ENCODE measurements at regions not wholly inside any gene's neighbourhood (a gene's known extent, or its start where the extent isn't known, plus 50 kb on each side); places are given as distances from the start of the nearest gene placed in this dataset.

DNA sequence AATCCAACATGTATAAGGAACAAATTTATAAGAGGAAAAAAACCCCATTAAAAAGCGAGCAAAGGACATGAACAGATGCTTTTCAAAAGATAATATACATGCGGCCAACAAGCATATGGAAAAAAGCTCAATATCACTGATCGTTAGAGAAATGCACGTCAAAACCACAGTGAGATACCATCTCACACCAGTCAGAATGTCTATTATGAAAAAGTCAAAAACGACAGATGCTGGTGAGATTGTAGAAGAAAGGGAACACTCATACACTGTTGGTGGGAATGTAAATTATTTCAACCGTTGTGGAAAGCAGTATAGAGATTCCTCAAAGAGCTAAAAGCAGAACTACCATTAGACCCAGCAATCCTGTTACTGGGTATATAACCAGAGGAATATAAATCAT is 465.4 kb downstream of the TMA16 start:
- Histone ChIP-seq H3K27me3 (ENCODE audit: control insufficient read depth in 2 of 2, insufficient read depth in 2 of 2, low read length in 2 of 2) (no peaks in the 10 kb centered on the region), H3K4me1 (ENCODE audit: control insufficient read depth in 2 of 2, insufficient read depth in 2 of 2, low read length in 2 of 2) (no peaks in the 10 kb centered on the region), H3K36me3 (ENCODE audit: control insufficient read depth in 2 of 2, insufficient read depth in 2 of 2, low read length in 2 of 2) (no peaks in the 10 kb centered on the region), H3K9me3 (ENCODE audit: control insufficient read depth in 2 of 2, low read length in 2 of 2) (peaks cover 0 to 2% of the 10 kb centered on the region in 2 donors), H3K4me3 (ENCODE audit: low read length in 2 of 2) (no peak overlapping the region), H3K9ac (ENCODE audit: low read depth in 1 of 2, low read length in 2 of 2) (no peak overlapping the region), H3K27ac (ENCODE audit: low read depth in 2 of 2, low read length in 2 of 2) (no peak overlapping the region)

DNA sequence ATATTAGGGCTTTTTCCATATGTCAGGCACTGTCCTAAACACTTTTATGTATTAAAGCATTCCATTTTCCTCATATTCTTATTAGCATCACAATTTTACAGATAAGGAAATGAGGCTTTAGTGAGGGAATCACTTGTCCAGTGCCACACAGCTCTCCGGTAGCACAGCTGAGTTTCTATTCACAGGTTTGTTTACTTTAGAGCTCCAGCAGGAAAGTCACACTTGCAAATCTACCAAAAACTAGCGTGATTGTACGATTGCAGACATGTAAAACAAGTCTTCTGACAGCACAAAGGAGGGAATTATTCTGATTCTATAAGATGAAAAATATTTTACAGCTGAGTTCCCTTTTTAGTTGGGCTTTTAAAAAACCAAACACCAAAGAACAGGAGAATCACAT is 472.1 kb downstream of the TMA16 start:
- Histone ChIP-seq H3K9ac (ENCODE audit: low read depth in 1 of 2, low read length in 2 of 2) (no peak overlapping the region), H3K27me3 (ENCODE audit: control insufficient read depth in 2 of 2, insufficient read depth in 2 of 2, low read length in 2 of 2) (no peaks in the 10 kb centered on the region), H3K36me3 (ENCODE audit: control insufficient read depth in 2 of 2, insufficient read depth in 2 of 2, low read length in 2 of 2) (no peaks in the 10 kb centered on the region), H3K4me3 (ENCODE audit: low read length in 2 of 2) (no peak overlapping the region), H3K27ac (ENCODE audit: low read depth in 2 of 2, low read length in 2 of 2) (no peak overlapping the region), H3K4me1 (ENCODE audit: control insufficient read depth in 2 of 2, insufficient read depth in 2 of 2, low read length in 2 of 2) (no peaks in the 10 kb centered on the region), H3K9me3 (ENCODE audit: control insufficient read depth in 2 of 2, low read length in 2 of 2) (no peaks in the 10 kb centered on the region)

DNA sequence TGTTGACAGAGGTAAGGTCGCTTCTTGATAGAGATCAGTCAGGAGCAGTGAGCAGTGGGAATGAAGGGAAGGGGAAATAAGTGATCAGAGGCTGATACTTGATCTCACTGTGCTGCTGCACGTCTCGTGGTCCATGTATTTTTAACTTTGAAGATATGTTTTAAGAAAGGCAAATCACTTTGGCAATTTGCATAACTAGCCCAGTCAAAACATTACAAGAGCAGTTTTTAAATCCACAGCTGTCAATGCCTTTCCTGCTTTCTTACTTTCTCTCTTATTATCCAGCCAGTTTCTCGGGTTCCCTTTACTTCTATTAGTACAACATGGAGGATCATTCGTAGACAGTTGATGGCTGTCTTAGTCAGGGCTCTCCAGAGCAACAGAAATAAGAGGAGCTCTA is 472.8 kb downstream of the TMA16 start:
- Histone ChIP-seq H3K36me3 (ENCODE audit: control insufficient read depth in 2 of 2, insufficient read depth in 2 of 2, low read length in 2 of 2) (no peaks in the 10 kb centered on the region), H3K27me3 (ENCODE audit: control insufficient read depth in 2 of 2, insufficient read depth in 2 of 2, low read length in 2 of 2) (no peaks in the 10 kb centered on the region), H3K4me3 (ENCODE audit: low read length in 2 of 2) (no peak overlapping the region), H3K4me1 (ENCODE audit: control insufficient read depth in 2 of 2, insufficient read depth in 2 of 2, low read length in 2 of 2) (no peaks in the 10 kb centered on the region), H3K27ac (ENCODE audit: low read depth in 2 of 2, low read length in 2 of 2) (no peak overlapping the region), H3K9me3 (ENCODE audit: control insufficient read depth in 2 of 2, low read length in 2 of 2) (no peaks in the 10 kb centered on the region), H3K9ac (ENCODE audit: low read depth in 1 of 2, low read length in 2 of 2) (no peak overlapping the region)

DNA sequence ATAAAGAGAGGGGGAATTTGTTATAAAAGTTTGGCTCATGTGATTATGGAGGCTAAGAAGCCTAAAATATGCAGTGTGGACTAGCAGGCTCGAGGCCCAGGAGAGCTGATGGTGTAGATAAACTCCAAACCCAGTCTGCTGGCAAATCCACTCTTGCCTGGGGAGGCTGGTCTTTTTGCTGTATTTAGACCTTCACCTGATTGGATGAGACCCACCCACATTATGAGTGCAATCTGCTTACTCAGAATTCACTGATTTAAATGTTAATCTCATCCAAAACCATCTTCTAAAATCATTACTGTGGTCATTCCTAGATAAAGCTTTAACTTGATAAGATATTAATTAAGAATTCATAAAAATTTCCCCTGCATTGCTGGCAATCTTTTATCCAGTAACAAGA is 473.2 kb downstream of the TMA16 start:
- H3K27ac ChIP-seq (ENCODE audit: low read depth in 2 of 2, low read length in 2 of 2) = no peak overlapping the region

DNA sequence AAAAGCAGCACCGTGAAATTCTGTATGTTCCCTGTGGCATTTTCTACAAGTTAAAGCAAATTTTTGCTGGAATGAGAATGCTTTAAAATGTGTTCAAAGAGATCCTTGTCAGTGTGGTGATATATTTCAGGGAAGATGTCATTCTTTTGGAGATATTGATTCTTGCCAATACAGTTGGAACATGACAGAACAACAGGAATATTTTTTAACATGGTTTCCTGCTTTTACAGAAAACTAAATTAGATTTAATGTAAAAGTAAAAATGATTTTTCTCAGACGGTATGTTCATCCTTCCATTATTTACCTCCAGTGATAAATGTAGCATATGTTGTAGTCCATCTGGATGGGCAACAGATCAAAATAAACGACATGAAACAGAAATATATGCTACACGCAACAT is 474.8 kb downstream of the TMA16 start:
- Histone ChIP-seq H3K27me3 (ENCODE audit: control insufficient read depth in 2 of 2, insufficient read depth in 2 of 2, low read length in 2 of 2) (no peaks in the 10 kb centered on the region), H3K9ac (ENCODE audit: low read depth in 1 of 2, low read length in 2 of 2) (no peak overlapping the region), H3K4me1 (ENCODE audit: control insufficient read depth in 2 of 2, insufficient read depth in 2 of 2, low read length in 2 of 2) (no peaks in the 10 kb centered on the region), H3K27ac (ENCODE audit: low read depth in 2 of 2, low read length in 2 of 2) (no peak overlapping the region), H3K36me3 (ENCODE audit: control insufficient read depth in 2 of 2, insufficient read depth in 2 of 2, low read length in 2 of 2) (no peaks in the 10 kb centered on the region), H3K9me3 (ENCODE audit: control insufficient read depth in 2 of 2, low read length in 2 of 2) (no peaks in the 10 kb centered on the region), H3K4me3 (ENCODE audit: low read length in 2 of 2) (no peak overlapping the region)

More for the DNA sequence above, 473.2 kb downstream of the TMA16 start:
- Histone ChIP-seq H3K9me3 (ENCODE audit: control insufficient read depth in 2 of 2, low read length in 2 of 2) (no peaks in the 10 kb centered on the region), H3K9ac (ENCODE audit: low read depth in 1 of 2, low read length in 2 of 2) (no peak overlapping the region), H3K4me1 (ENCODE audit: control insufficient read depth in 2 of 2, insufficient read depth in 2 of 2, low read length in 2 of 2) (no peaks in the 10 kb centered on the region), H3K27me3 (ENCODE audit: control insufficient read depth in 2 of 2, insufficient read depth in 2 of 2, low read length in 2 of 2) (no peaks in the 10 kb centered on the region), H3K36me3 (ENCODE audit: control insufficient read depth in 2 of 2, insufficient read depth in 2 of 2, low read length in 2 of 2) (no peaks in the 10 kb centered on the region), H3K4me3 (ENCODE audit: low read length in 2 of 2) (no peak overlapping the region)

DNA sequence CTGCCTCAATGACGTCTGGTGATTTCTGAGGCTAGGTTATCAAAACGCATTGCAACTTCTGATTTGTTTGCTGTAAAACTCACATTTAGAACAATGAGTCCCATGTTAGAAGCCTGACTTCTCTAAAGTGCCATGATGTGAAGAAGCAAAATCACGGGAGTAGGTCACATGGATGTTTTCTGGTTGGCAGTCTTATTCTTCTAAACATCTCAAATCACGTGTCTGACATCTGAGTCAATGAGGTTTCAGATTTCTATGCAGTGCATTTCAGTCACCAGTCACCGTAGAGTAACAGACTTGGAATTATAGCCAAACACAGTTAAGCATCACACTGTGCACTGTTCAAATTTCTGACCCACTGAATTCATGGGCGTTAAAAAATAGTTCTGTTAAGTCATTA is 482.1 kb downstream of the TMA16 start:
- H3K27ac ChIP-seq (ENCODE audit: low read depth in 2 of 2, low read length in 2 of 2) = no peak overlapping the region
- no peak overlapping the region for H3K9ac ChIP-seq (ENCODE audit: low read depth in 1 of 2, low read length in 2 of 2)
- H3K4me1 ChIP-seq (ENCODE audit: control insufficient read depth in 2 of 2, insufficient read depth in 2 of 2, low read length in 2 of 2) = no peaks in the 10 kb centered on the region
- H3K27me3 ChIP-seq (ENCODE audit: control insufficient read depth in 2 of 2, insufficient read depth in 2 of 2, low read length in 2 of 2) = no peaks in the 10 kb centered on the region
- no peaks in the 10 kb centered on the region for H3K9me3 ChIP-seq (ENCODE audit: control insufficient read depth in 2 of 2, low read length in 2 of 2)
- H3K36me3 ChIP-seq (ENCODE audit: control insufficient read depth in 2 of 2, insufficient read depth in 2 of 2, low read length in 2 of 2) = no peaks in the 10 kb centered on the region
- no peak overlapping the region for H3K4me3 ChIP-seq (ENCODE audit: low read length in 2 of 2)

DNA sequence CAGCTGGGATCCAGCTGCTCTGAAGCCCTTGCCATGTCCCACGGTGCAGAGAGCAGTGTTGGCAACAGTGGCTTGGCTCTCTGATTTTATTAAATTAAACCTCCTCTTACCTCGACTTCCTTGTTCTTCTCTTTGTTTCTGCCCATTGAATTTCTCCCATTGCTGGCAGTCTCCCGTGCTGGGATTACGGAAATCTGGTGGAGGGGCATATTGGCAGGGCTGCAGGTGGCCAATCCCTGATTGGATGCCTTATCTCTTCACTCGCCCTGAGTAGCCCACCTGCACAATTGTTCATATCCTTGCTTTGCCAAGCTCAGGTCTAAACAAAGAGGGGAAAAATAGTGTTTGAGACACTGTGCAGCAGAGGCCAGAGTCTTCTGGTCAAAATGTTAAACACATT is 493.9 kb downstream of the TMA16 start:
- H3K4me1 ChIP-seq (ENCODE audit: control insufficient read depth in 2 of 2, insufficient read depth in 2 of 2, low read length in 2 of 2) = no peaks in the 10 kb centered on the region
- peaks cover 0 to 2% of the 10 kb centered on the region in 2 donors for H3K9me3 ChIP-seq (ENCODE audit: control insufficient read depth in 2 of 2, low read length in 2 of 2)
- H3K27me3 ChIP-seq (ENCODE audit: control insufficient read depth in 2 of 2, insufficient read depth in 2 of 2, low read length in 2 of 2) = no peaks in the 10 kb centered on the region
- H3K27ac ChIP-seq (ENCODE audit: low read depth in 2 of 2, low read length in 2 of 2) = no peak overlapping the region
- H3K4me3 ChIP-seq (ENCODE audit: low read length in 2 of 2) = no peak overlapping the region
- no peak overlapping the region for H3K9ac ChIP-seq (ENCODE audit: low read depth in 1 of 2, low read length in 2 of 2)
- H3K36me3 ChIP-seq (ENCODE audit: control insufficient read depth in 2 of 2, insufficient read depth in 2 of 2, low read length in 2 of 2) = no peaks in the 10 kb centered on the region

DNA sequence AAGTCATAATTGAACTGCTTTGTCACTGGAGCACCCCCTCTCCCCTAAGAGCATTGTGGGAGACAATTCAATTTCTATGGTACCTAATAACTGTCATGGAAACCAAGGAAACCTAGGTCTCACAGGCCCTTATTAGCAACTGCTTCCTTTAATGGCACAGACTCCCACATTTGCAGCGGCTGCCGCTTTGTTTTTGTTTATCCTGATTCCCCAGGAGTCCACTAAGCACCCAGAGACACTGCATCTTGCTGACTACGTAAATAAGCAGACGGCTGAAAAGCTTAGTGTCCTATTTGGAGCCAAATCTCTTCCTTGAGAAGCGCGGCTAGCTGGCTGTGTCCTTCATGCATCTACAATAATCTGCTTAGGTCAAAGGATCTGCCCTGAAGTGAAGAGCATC is 494.4 kb downstream of the TMA16 start:
- peaks cover 0 to 2% of the 10 kb centered on the region in 2 donors for H3K9me3 ChIP-seq (ENCODE audit: control insufficient read depth in 2 of 2, low read length in 2 of 2)
- H3K4me3 ChIP-seq (ENCODE audit: low read length in 2 of 2) = no peak overlapping the region
- no peaks in the 10 kb centered on the region for H3K4me1 ChIP-seq (ENCODE audit: control insufficient read depth in 2 of 2, insufficient read depth in 2 of 2, low read length in 2 of 2)
- H3K36me3 ChIP-seq (ENCODE audit: control insufficient read depth in 2 of 2, insufficient read depth in 2 of 2, low read length in 2 of 2) = no peaks in the 10 kb centered on the region
- H3K27ac ChIP-seq (ENCODE audit: low read depth in 2 of 2, low read length in 2 of 2) = no peak overlapping the region
- H3K9ac ChIP-seq (ENCODE audit: low read depth in 1 of 2, low read length in 2 of 2) = no peak overlapping the region
- no peaks in the 10 kb centered on the region for H3K27me3 ChIP-seq (ENCODE audit: control insufficient read depth in 2 of 2, insufficient read depth in 2 of 2, low read length in 2 of 2)

DNA sequence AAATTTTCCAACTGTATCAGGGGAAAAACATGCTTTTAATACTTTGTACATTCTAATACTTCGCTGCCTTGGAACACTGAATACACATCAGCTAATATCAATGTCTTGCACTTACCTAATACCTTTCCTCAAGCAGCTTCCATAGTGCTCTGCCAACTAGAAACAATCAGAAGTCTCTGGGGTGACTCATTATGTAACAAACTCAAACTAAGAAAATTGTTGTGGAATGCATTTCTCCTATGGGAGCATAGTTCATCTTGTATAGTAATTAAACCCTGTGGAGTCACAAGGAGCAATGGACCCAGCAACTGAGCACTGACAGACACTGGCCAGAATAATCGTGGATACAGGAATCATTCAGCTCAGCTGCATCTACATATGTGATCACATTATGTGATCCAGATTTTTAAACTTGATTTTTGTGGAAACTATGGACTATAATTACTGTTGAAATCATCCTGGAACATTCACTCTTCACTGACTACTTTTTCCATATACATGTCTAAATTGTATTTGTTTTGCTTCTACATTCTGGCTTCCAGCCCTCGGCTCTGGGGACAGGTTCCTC is 496.9 kb downstream of the TMA16 start:
- no peak overlapping the region for H3K9ac ChIP-seq (ENCODE audit: low read depth in 1 of 2, low read length in 2 of 2)
- no peak overlapping the region for H3K4me3 ChIP-seq (ENCODE audit: low read length in 2 of 2)
- H3K27me3 ChIP-seq (ENCODE audit: control insufficient read depth in 2 of 2, insufficient read depth in 2 of 2, low read length in 2 of 2) = no peaks in the 10 kb centered on the region
- H3K27ac ChIP-seq (ENCODE audit: low read depth in 2 of 2, low read length in 2 of 2) = no peak overlapping the region
- no peaks in the 10 kb centered on the region for H3K4me1 ChIP-seq (ENCODE audit: control insufficient read depth in 2 of 2, insufficient read depth in 2 of 2, low read length in 2 of 2)
- no peaks in the 10 kb centered on the region for H3K36me3 ChIP-seq (ENCODE audit: control insufficient read depth in 2 of 2, insufficient read depth in 2 of 2, low read length in 2 of 2)
- peaks cover 0 to 2% of the 10 kb centered on the region in 2 donors for H3K9me3 ChIP-seq (ENCODE audit: control insufficient read depth in 2 of 2, low read length in 2 of 2)

DNA sequence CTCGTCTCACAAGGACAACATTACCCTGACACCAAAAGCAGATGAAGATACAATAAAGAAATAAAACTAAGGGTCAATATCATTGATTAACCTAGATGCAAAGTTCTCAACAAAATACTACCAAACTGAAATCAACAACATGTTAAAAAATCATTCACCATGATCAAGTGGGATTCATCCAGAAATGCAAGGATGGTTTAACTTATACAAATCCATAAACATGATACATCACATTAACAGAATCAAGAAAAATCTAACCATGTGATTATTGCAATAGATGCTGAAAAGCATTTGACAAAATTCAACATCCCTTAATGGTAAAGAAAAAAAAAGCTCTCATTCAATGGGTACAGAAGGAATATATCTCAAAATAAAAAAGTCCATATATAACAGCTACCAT is 514.9 kb downstream of the TMA16 start:
- Histone ChIP-seq H3K4me3 (ENCODE audit: low read length in 2 of 2) (no peak overlapping the region), H3K36me3 (ENCODE audit: control insufficient read depth in 2 of 2, insufficient read depth in 2 of 2, low read length in 2 of 2) (no peaks in the 10 kb centered on the region), H3K4me1 (ENCODE audit: control insufficient read depth in 2 of 2, insufficient read depth in 2 of 2, low read length in 2 of 2) (no peaks in the 10 kb centered on the region), H3K9me3 (ENCODE audit: control insufficient read depth in 2 of 2, low read length in 2 of 2) (peaks cover 0 to 2% of the 10 kb centered on the region in 2 donors), H3K27me3 (ENCODE audit: control insufficient read depth in 2 of 2, insufficient read depth in 2 of 2, low read length in 2 of 2) (no peaks in the 10 kb centered on the region), H3K27ac (ENCODE audit: low read depth in 2 of 2, low read length in 2 of 2) (no peak overlapping the region), H3K9ac (ENCODE audit: low read depth in 1 of 2, low read length in 2 of 2) (no peak overlapping the region)

DNA sequence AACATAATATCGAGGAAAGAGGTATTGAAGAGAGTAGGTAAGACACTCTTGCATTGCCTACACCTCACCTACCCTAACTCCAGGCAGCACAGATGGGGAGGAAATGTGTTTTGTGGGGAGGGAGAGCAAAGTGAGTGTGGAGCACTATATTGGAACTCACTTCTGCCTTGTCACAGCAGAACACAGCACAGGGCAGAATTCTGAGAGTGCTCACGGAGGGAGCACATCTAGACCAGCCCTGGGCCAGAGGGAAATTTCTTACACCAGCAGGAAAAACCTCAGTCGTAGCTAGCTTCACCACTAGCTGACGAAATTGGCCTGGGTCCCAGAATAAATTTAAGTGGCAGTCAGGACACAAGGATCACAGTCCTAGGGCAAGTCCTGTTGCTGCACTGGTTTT is 517.3 kb downstream of the TMA16 start:
- H3K27ac ChIP-seq (ENCODE audit: low read depth in 2 of 2, low read length in 2 of 2) = no peak overlapping the region
- no peaks in the 10 kb centered on the region for H3K4me1 ChIP-seq (ENCODE audit: control insufficient read depth in 2 of 2, insufficient read depth in 2 of 2, low read length in 2 of 2)
- H3K9me3 ChIP-seq (ENCODE audit: control insufficient read depth in 2 of 2, low read length in 2 of 2) = peaks cover 0 to 2% of the 10 kb centered on the region in 2 donors
- H3K36me3 ChIP-seq (ENCODE audit: control insufficient read depth in 2 of 2, insufficient read depth in 2 of 2, low read length in 2 of 2) = no peaks in the 10 kb centered on the region
- H3K27me3 ChIP-seq (ENCODE audit: control insufficient read depth in 2 of 2, insufficient read depth in 2 of 2, low read length in 2 of 2) = no peaks in the 10 kb centered on the region
- no peak overlapping the region for H3K9ac ChIP-seq (ENCODE audit: low read depth in 1 of 2, low read length in 2 of 2)
- H3K4me3 ChIP-seq (ENCODE audit: low read length in 2 of 2) = no peak overlapping the region

Data from mucosa of rectum (tissue), 2 donors.